HCT116 (cell line): ENCODE measurements at regions not wholly inside any gene's neighbourhood (a gene's known extent, or its start where the extent isn't known, plus 50 kb on each side); places are given as distances from the start of the nearest gene placed in this dataset.

Source experiments
- ATAC-seq: fragments of 200-7000 bp; cut with Tn5 transposase; 2 replicates; pipeline ENCODE4 v1.9.1; 2020; ENCODE audit warnings: mild to moderate bottlenecking, moderate library complexity
- BruUV-seq: library from RNA; stranded (reverse); fragments of 400-500 nt; replicated peaks from 2 replicates; lab custom pipeline; 2021; lab: Mats Ljungman, UMichigan
- CTCF ChIA-PET: fragments of 300-600 bp; sonication (Branson Sonifier 250); formaldehyde crosslinking; loops from one replicate; lab custom pipeline; 2021; ENCODE audit warnings: antibody characterized with exemption; lab: Charles Lee
- POLR2A ChIA-PET: fragments of 300-600, 350-600 bp; sonication (Branson Sonifier 250); formaldehyde crosslinking; loops from one replicate; lab custom pipeline; 2021; ENCODE audit warnings: antibody characterized with exemption; lab: Charles Lee
- RAD21 ChIA-PET, 2 experiments: fragments of 300-600 bp; sonication (Branson Sonifier 250); formaldehyde crosslinking; loops; one replicate each; lab custom pipeline; 2023; ENCODE audit warnings: low total read pairs in 2 of 2; ENCODE audit not compliant: uncharacterized antibody in 2 of 2, unreplicated experiment in 2 of 2, low non-redundant PET in 1 of 2; lab: Charles Lee
- DNase-seq: peaks from one replicate; pipeline ENCODE4 v3.0.0-alpha.2; 2010; ENCODE audit warnings: low read depth, low spot score
- H2AFZ ChIP-seq: fragments of 200-600 bp; shearing (Covaris generic), sonication (generic); 2 replicates; pipeline ENCODE4 v1.6.1; 2017; ENCODE audit warnings: low read depth, mixed run types, mixed read lengths, antibody characterized with exemption, low read length; ENCODE audit not compliant: poor library complexity, severe bottlenecking
- H3K27ac ChIP-seq: 2 replicates; pipeline ENCODE4 v1.5.1; 2012; ENCODE audit warnings: low read depth, low read length
- H3K27me3 ChIP-seq: fragments of 200-600 bp; sonication (generic); 2 replicates; pipeline ENCODE4 v1.6.1; 2016; ENCODE audit warnings: mixed run types, low read length, mixed read lengths; ENCODE audit not compliant: insufficient read depth
- H3K36me3 ChIP-seq, 2 experiments: fragments of 200-500 bp in 1 of 2; fragments of 200-600 bp in 1 of 2; sonication (Bioruptor generic) in 1 of 2; sonication (generic) in 1 of 2; 2 replicates each; pipeline versions ENCODE4 v1.5.1 to v1.6.1; 2014 to 2016; ENCODE audit warnings: low read length in 2 of 2, inconsistent platforms in 1 of 2, mixed read lengths in 1 of 2, mixed run types in 1 of 2; ENCODE audit not compliant: insufficient read depth in 2 of 2, control insufficient read depth in 1 of 2
- H3K4me1 ChIP-seq, 2 experiments: fragments of 200-600 bp in 1 of 2; sonication (generic) in 1 of 2; 2 replicates each; pipeline versions ENCODE4 v1.5.1 to v1.6.1; 2012 to 2017; ENCODE audit warnings: low read length in 2 of 2, inconsistent platforms in 1 of 2, mild to moderate bottlenecking in 1 of 2, mixed read lengths in 1 of 2, mixed run types in 1 of 2, moderate library complexity in 1 of 2; ENCODE audit not compliant: insufficient read depth in 2 of 2, control insufficient read depth in 1 of 2
- H3K4me2 ChIP-seq: fragments of 200-600 bp; sonication (generic); 2 replicates; pipeline ENCODE4 v1.6.1; 2017; ENCODE audit warnings: mixed run types, low read length, mixed read lengths
- H3K4me3 ChIP-seq, 2 experiments: fragments of 200-600 bp in 1 of 2; sonication (generic) in 1 of 2; replicated peaks in 1 of 2; 2 replicates each; pipeline ENCODE4 v1.5.1; 2011 to 2016; ENCODE audit warnings: low read length in 2 of 2, control low read depth in 1 of 2, low read depth in 1 of 2, mild to moderate bottlenecking in 1 of 2, mixed read lengths in 1 of 2, mixed run types in 1 of 2
- H3K79me2 ChIP-seq: fragments of 200-600 bp; sonication (generic); 2 replicates; pipeline ENCODE4 v1.6.1; 2017; ENCODE audit warnings: mild to moderate bottlenecking, mixed run types, low read length, moderate library complexity, mixed read lengths; ENCODE audit not compliant: insufficient read depth
- H3K9ac ChIP-seq: fragments of 200-600 bp; sonication (generic); 2 replicates; pipeline ENCODE4 v1.6.1; 2016; ENCODE audit warnings: low read length, mixed read lengths
- H3K9me2 ChIP-seq: fragments of 200-600 bp; sonication (generic), shearing (Covaris generic); 2 replicates; pipeline ENCODE4 v1.6.1; 2017; ENCODE audit warnings: mixed run types, mild to moderate bottlenecking, moderate library complexity; ENCODE audit not compliant: insufficient read depth
- H3K9me3 ChIP-seq, 2 experiments: fragments of 200-500 bp in 1 of 2; fragments of 200-600 bp in 1 of 2; sonication (Bioruptor generic) in 1 of 2; sonication (generic) in 1 of 2; 2 replicates each; pipeline ENCODE4 v1.6.1; 2014 to 2017; ENCODE audit warnings: low read length in 2 of 2, mixed read lengths in 2 of 2, inconsistent platforms in 1 of 2, low read depth in 1 of 2, mild to moderate bottlenecking in 1 of 2, mixed run types in 1 of 2, moderate library complexity in 1 of 2; ENCODE audit not compliant: control insufficient read depth in 1 of 2, insufficient read depth in 1 of 2
- H4K20me1 ChIP-seq: fragments of 200-600 bp; sonication (generic), shearing (Covaris generic); 2 replicates; pipeline ENCODE4 v1.6.1; 2017; ENCODE audit warnings: mixed run types, mild to moderate bottlenecking, moderate library complexity; ENCODE audit not compliant: insufficient read depth
- ATF3 ChIP-seq: IDR thresholded peaks from 2 replicates; pipeline ENCODE4 v1.6.1; 2012
- CEBPB ChIP-seq: IDR thresholded peaks from 2 replicates; pipeline ENCODE4 v1.6.1; 2012; ENCODE audit warnings: low read depth
- CTCF ChIP-seq, 3 experiments: fragments of 200-600 bp in 1 of 3; sonication (generic) in 1 of 3; IDR thresholded peaks in 2 of 3; conservative IDR thresholded peaks in 1 of 3; 2 replicates each; pipeline ENCODE4 v1.5.1; 2012 to 2017; ENCODE audit warnings: low read depth in 2 of 3, low read length in 2 of 3, antibody characterized with exemption in 1 of 3, borderline replicate concordance in 1 of 3, control low read depth in 1 of 3, mild to moderate bottlenecking in 1 of 3, mixed read lengths in 1 of 3, mixed run types in 1 of 3, moderate library complexity in 1 of 3; ENCODE audit not compliant: insufficient read depth in 1 of 3
- EGR1 ChIP-seq: IDR thresholded peaks from 2 replicates; pipeline ENCODE4 v1.6.1; 2012; ENCODE audit warnings: low read depth
- ELF1 ChIP-seq: IDR thresholded peaks from 2 replicates; pipeline ENCODE4 v1.6.1; 2012; ENCODE audit warnings: low read depth, borderline replicate concordance
- EZH2 ChIP-seq: fragments of 200-600 bp; sonication (generic); IDR thresholded peaks from 2 replicates; pipeline ENCODE4 v1.6.1; 2017; ENCODE audit warnings: antibody characterized with exemption, mixed run types
- POLR2A ChIP-seq: IDR thresholded peaks from 2 replicates; pipeline ENCODE4 v1.7.0; 2011; ENCODE audit warnings: borderline replicate concordance; ENCODE audit not compliant: insufficient read depth, insufficient read length; ENCODE audit errors: extremely low read depth
- POLR2AphosphoS5 ChIP-seq: IDR thresholded peaks from 2 replicates; pipeline ENCODE4 v1.6.1; 2011; ENCODE audit warnings: mild to moderate bottlenecking, low read depth, low read length, moderate library complexity
- REST ChIP-seq: IDR thresholded peaks from 2 replicates; pipeline ENCODE4 v1.6.1; 2012; ENCODE audit warnings: low read depth
- SIN3A ChIP-seq: IDR thresholded peaks from 2 replicates; pipeline ENCODE4 v1.6.1; 2012; ENCODE audit warnings: low read depth
- SRF ChIP-seq: IDR thresholded peaks from 2 replicates; pipeline ENCODE4 v1.6.1; 2012; ENCODE audit warnings: low read depth
- YY1 ChIP-seq: IDR thresholded peaks from 2 replicates; pipeline ENCODE4 v1.6.1; 2011; ENCODE audit warnings: low read length, low read depth, moderate library complexity, mild to moderate bottlenecking; ENCODE audit not compliant: insufficient replicate concordance; ENCODE audit errors: extremely low read depth
- ZFX ChIP-seq: fragments of 450-650 bp; IDR thresholded peaks from 2 replicates; pipeline ENCODE4 v1.6.1; 2017
- intact Hi-C: fragments of 100-400 bp; cut with micrococcal nuclease; formaldehyde crosslinking; loops from 2 replicates; pipeline ENCODE4 v1.10.0; 2022

GRCh38 chr3:74506246-74506645 lies 108.2 kb downstream of the CNTN3 start:
- POLR2A ChIA-PET: no interaction called here
- Histone ChIP-seq H3K27ac (no peak overlapping the region), H3K4me1 (no peaks in the 10 kb centered on the region), H3K4me2 (no peak overlapping the region), H3K9ac (no peak overlapping the region), H4K20me1 (no peaks in the 10 kb centered on the region), H3K9me2 (no peaks in the 10 kb centered on the region), H2AFZ (no peak overlapping the region), H3K27me3 (no peaks in the 10 kb centered on the region), H3K4me3 (no peak overlapping the region), H3K36me3 (no peaks in the 10 kb centered on the region), H3K9me3 (peaks cover 13 to 21% of the 10 kb centered on the region in 2 experiments; a peak in 2 of 4 replicates), H3K79me2 (no peaks in the 10 kb centered on the region)
- no peak for TF ChIP-seq EZH2
- RAD21 ChIA-PET: no interaction called here
- intact Hi-C loops: no loop called here
- CTCF ChIA-PET: no interaction called here
- ATAC-seq: no peak
- DNase-seq: no peak
- no TSS peak for BruUV-seq

GRCh38 chr3:74501007-74501406 lies 113.5 kb downstream of the CNTN3 start:
- H4K20me1 ChIP-seq: no peaks in the 10 kb centered on the region
- H3K9ac ChIP-seq: no peak overlapping the region
- H3K9me3 ChIP-seq: peaks cover 20 to 23% of the 10 kb centered on the region in 2 experiments; a peak in 2 of 4 replicates
- no peaks in the 10 kb centered on the region for H3K79me2 ChIP-seq
- DNase-seq (no peak), ATAC-seq (no peak)
- H3K36me3 ChIP-seq: no peaks in the 10 kb centered on the region
- TF ChIP-seq CTCF (IDR thresholded peaks at IDR 0.05 in 2 of 3, conservative IDR thresholded peaks at IDR 0.05 in 1 of 3; ENCODE audit: borderline replicate concordance in 1 of 3, insufficient read depth in 1 of 3, low read depth in 2 of 3, low read length in 2 of 3) (no peak), YY1 (no peak), POLR2A (no peak), CEBPB (no peak), ELF1 (no peak), EGR1 (no peak), REST (no peak), POLR2AphosphoS5 (no peak), SIN3A (no peak), ZFX (no peak), SRF (no peak), ATF3 (no peak)
- no peak overlapping the region for H2AFZ ChIP-seq
- POLR2A ChIA-PET: no interaction called here
- CTCF ChIA-PET: no interaction called here
- H3K27ac ChIP-seq: no peak overlapping the region
- no peak overlapping the region for H3K4me2 ChIP-seq
- H3K9me2 ChIP-seq: no peaks in the 10 kb centered on the region
- H3K4me3 ChIP-seq: no peak overlapping the region
- H3K4me1 ChIP-seq: no peaks in the 10 kb centered on the region
- no peaks in the 10 kb centered on the region for H3K27me3 ChIP-seq
- RAD21 ChIA-PET: no interaction called here
- intact Hi-C loops: no loop called here
- no TSS peak for BruUV-seq
